GM10266 (cell line): ENCODE measurements at regions not wholly inside any gene's neighbourhood (a gene's known extent, or its start where the extent isn't known, plus 50 kb on each side); places are given as distances from the start of the nearest gene placed in this dataset.

Experiments
- DNase-seq: peaks from one replicate; pipeline ENCODE4 v3.0.0; 2012; ENCODE audit errors: extremely low spot score
- TF ChIP-seq, protein P1 (sequence below): IDR thresholded peaks from 2 replicates; pipeline ENCODE4 v1.5.1; 2012; ENCODE audit warnings: mild to moderate bottlenecking, low read depth; ENCODE audit not compliant: control insufficient read depth, insufficient read depth; ENCODE audit errors: missing control alignments

DNA sequence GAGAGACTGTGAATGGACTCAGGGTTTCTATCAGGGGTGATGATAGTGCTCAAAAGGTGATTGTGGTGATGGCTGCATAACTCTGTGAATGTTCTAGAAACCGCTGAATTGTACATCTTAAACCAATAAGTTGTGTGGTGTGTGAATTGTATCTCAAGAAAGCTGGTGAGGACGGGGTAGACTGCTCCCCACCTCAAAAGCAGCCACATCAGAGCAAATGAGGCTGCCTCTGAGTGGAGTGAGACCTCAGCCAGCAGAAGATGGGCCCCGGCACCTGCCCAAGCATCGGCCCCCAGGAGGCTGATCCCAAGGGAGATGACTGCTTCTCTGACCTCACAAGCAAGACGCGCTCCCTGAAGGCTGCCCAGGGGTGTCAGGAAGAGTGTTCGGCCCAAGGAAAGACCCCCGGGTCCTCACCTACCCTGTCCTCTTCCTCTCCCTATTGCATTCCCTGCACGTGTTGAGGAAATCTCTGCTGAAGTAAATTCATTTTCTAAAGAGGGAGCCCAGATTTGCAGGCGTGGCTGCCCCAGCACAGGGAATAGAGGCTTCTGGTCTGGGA, 279.3 kb upstream of the SHH start:
- no peak for DNase-seq
- TF ChIP-seq, protein P1, sequence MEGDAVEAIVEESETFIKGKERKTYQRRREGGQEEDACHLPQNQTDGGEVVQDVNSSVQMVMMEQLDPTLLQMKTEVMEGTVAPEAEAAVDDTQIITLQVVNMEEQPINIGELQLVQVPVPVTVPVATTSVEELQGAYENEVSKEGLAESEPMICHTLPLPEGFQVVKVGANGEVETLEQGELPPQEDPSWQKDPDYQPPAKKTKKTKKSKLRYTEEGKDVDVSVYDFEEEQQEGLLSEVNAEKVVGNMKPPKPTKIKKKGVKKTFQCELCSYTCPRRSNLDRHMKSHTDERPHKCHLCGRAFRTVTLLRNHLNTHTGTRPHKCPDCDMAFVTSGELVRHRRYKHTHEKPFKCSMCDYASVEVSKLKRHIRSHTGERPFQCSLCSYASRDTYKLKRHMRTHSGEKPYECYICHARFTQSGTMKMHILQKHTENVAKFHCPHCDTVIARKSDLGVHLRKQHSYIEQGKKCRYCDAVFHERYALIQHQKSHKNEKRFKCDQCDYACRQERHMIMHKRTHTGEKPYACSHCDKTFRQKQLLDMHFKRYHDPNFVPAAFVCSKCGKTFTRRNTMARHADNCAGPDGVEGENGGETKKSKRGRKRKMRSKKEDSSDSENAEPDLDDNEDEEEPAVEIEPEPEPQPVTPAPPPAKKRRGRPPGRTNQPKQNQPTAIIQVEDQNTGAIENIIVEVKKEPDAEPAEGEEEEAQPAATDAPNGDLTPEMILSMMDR: no peak

DNA sequence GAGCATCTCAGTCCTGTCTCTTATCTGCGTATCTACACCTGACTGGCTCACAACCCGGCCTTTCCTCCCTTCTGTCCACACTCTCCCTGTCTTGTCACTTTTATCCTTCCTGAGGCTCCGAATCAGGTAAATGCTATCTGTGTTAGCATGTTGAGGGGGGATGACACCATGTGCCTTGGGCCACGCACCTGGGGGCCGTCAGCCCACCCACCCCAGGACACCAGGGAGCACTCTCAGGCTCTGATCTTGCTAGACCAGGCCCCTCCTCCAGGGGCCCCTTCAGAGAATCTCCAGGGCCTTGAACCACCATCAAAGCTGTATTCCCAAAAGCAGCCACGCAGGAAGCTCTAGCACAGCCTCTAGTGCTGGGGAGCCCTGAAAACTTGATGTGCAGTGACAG, 278.7 kb upstream of the SHH start:
- DNase-seq: no peak
- TF ChIP-seq, protein P1: no peak

DNA sequence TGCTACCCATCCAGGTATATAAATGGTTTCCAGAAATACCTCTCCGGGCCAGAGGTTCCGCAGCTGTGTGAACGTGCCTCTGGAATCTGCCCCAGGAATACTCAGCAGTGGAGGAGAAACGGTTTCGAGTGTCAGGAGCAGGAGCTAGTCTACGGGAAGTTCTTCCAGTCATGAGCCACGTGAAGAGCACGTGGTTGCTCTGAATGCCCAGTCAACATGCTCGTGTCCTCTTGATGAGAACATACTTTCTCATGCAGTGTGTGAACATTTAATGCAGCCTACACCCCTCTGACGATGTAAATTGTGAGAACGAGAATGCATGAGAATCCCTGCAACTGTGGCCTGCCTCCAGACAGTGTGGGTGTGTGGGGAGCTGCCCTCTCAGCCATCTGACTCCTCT, 277.0 kb upstream of the SHH start:
- TF ChIP-seq, protein P1: no peak
- no peak for DNase-seq

DNA sequence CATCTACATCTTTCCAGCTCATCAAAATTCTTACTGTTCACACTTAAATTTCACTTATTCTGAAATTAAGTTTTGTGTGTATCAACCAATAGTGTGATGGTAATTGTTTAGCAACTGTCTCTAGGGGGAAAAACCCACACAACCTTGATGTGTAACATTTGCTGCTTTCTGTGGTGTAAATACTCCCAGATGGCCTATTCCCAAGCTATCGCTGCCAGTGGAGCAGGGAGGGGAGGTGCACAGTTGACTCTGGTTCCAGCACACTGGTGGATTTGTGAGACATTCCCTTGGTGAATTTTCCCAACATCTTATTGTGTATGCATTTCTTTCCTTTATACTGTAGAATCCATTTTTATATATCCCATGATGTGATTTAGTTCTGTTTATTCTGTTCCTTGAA, 275.9 kb upstream of the SHH start:
- TF ChIP-seq, protein P1: no peak
- no peak for DNase-seq

DNA sequence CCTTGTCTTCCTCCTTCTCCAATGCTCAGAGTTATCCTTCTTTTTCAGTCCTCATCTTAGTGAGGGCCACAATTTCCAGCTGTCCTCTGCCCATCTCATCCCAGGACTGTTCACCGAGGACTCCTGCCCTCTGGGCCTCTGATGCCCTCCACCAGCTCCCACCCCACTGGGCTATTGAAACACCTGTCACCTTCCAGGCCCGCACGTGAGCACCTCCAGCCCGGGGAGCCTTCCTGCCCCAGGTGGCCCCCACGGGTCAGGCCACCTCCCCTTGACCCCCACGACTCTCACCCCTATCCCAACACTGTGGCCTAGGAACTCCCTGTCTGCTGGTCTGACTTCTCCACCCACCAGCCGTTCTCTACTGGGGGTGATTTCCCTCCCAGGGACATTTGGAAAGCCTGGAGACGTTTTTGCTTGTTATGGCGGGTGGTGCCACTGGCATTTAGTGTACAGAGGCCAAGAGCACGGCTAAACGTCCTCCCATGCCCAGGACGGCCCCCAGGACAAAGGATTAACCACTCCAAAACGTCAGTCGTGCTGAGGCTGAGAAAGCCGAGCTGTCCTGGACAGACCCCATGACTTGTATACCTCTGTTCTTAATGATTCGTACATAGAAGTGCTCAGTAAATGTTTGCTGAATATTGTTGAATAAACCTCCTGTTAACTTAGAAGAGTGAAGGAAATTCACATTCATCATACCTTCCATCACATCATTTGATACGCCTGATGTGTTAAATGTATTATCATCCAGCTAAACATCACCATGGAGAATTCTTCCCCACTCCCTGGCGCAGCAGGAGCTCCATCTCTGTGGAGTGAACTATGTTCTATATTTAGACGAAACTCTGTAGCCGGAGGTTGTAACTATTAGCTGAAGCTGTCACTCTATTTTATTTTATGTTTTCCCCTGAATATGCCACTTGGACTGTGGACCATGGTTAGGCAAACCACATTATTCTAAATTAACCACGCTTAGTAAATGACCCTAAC, 270.1 kb upstream of the SHH start:
- DNase-seq: no peak
- TF ChIP-seq, protein P1: no peak

DNA sequence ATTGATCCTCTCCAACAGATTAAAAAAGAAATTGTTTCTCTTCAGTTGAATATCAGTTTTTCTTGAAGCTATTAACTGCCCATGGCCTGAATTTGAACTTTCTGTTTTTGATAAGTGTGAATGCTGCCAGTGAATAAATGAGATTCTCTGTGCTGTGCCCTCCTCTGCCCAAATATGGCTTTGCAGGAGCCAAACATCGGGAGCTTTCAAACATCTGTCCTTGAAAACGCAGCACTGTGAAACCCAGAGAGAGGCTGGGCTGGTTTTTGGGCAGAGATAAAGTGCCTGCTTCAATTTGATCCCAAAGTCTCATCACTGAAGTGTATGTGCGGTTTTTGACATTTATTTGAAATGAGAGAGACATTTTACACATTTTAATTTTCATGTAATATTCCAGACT, 268.3 kb upstream of the SHH start:
- DNase-seq: no peak
- TF ChIP-seq, protein P1: no peak

DNA sequence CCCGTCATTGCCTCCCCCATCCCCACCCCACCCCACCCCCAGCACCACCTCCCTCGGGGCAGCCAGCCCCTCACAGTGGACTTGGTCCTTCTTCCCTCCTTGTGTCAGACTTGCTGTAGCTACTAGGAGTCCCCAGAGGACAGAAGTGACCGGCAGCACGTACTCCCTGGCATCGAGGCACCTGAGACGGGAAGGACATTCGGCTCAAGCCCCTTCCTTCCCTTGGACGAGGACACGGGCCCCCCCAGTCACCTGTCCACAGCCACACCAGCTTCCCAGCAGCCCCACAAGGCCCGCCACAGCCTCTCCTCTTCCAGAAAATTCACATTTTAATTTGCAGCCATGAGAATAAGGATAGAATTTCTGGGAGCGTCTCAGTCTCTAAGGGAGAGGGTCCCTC, 267.8 kb upstream of the SHH start:
- TF ChIP-seq, protein P1: no peak

More for the DNA sequence above, 267.8 kb upstream of the SHH start:
- DNase-seq: no peak
